ENCODE measurements at regions not wholly inside any gene's neighbourhood (a gene's known extent, or its start where the extent isn't known, plus 50 kb on each side); places are given as distances from the start of the nearest gene placed in this dataset.

- peaks cover 13% of the 10 kb centered on the region for H3K4me1 Mint-ChIP-seq (ENCODE audit: low read depth)
Observed at GRCh38 chr18:24552218-24552617, 91.8 kb downstream of the HRH4 start.

GRCh38 chr18:24553571-24554285, 93.3 kb downstream of the HRH4 start:
- H3K27ac Mint-ChIP-seq (ENCODE audit: unreplicated experiment): no peak overlapping the region
- no peaks in the 10 kb centered on the region for H3K9me3 Mint-ChIP-seq (ENCODE audit: low read depth)
- H3K4me3 Mint-ChIP-seq (ENCODE audit: unreplicated experiment): no peak overlapping the region
- H3K4me1 Mint-ChIP-seq (ENCODE audit: low read depth): peaks cover 13% of the 10 kb centered on the region
- TF ChIP-seq, protein P1, sequence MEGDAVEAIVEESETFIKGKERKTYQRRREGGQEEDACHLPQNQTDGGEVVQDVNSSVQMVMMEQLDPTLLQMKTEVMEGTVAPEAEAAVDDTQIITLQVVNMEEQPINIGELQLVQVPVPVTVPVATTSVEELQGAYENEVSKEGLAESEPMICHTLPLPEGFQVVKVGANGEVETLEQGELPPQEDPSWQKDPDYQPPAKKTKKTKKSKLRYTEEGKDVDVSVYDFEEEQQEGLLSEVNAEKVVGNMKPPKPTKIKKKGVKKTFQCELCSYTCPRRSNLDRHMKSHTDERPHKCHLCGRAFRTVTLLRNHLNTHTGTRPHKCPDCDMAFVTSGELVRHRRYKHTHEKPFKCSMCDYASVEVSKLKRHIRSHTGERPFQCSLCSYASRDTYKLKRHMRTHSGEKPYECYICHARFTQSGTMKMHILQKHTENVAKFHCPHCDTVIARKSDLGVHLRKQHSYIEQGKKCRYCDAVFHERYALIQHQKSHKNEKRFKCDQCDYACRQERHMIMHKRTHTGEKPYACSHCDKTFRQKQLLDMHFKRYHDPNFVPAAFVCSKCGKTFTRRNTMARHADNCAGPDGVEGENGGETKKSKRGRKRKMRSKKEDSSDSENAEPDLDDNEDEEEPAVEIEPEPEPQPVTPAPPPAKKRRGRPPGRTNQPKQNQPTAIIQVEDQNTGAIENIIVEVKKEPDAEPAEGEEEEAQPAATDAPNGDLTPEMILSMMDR (IDR thresholded peaks at IDR 0.05): no peak
- no peaks in the 10 kb centered on the region for H3K27me3 Mint-ChIP-seq (ENCODE audit: low read depth)
- DNase-seq (ENCODE audit: low spot score): no peak
- no peaks in the 10 kb centered on the region for H3K36me3 Mint-ChIP-seq (ENCODE audit: low read depth)

More at GRCh38 chr18:24552218-24552617, 91.8 kb downstream of the HRH4 start:
- Mint-ChIP-seq H3K27me3 (ENCODE audit: low read depth) (no peaks in the 10 kb centered on the region), H3K4me3 (ENCODE audit: unreplicated experiment) (no peak overlapping the region), H3K27ac (ENCODE audit: unreplicated experiment) (no peak overlapping the region), H3K9me3 (ENCODE audit: low read depth) (no peaks in the 10 kb centered on the region), H3K36me3 (ENCODE audit: low read depth) (no peaks in the 10 kb centered on the region)
- TF ChIP-seq, protein P1 (IDR thresholded peaks at IDR 0.05): no peak
- DNase-seq (ENCODE audit: low spot score): no peak

- Mint-ChIP-seq H3K27ac (ENCODE audit: unreplicated experiment) (no peak overlapping the region), H3K4me1 (ENCODE audit: low read depth) (peaks cover 8% of the 10 kb centered on the region), H3K36me3 (ENCODE audit: low read depth) (peaks cover 2% of the 10 kb centered on the region), H3K9me3 (ENCODE audit: low read depth) (no peaks in the 10 kb centered on the region), H3K27me3 (ENCODE audit: low read depth) (peaks cover 6% of the 10 kb centered on the region), H3K4me3 (ENCODE audit: unreplicated experiment) (no peak overlapping the region)
- DNase-seq (ENCODE audit: low spot score): no peak
- TF ChIP-seq, protein P1 (IDR thresholded peaks at IDR 0.05): no peak
Observed at GRCh38 chr18:24558403-24558802, 98.0 kb downstream of the HRH4 start.

DNA sequence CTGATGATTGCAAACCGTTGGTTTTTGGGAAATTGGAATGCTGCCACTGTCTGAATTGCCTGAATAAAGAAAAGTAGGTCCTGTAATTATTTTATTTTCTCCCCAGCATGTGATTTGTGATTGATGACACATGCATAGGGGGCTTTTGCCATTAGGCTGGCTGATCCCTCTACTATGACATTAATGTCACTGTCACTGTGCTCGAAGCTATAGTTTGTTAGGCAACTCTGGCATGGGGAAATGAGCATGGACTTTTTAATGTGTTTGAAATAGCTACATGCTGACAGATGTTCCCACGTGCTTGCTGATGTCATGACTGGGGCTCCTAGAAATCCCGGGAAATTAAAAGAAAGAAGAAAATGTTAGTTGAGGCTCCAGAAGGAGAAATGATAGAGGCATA, 99.1 kb downstream of the HRH4 start:
- peaks cover 5% of the 10 kb centered on the region for H3K4me1 Mint-ChIP-seq (ENCODE audit: low read depth)
- no peak for DNase-seq (ENCODE audit: low spot score)
- TF ChIP-seq, protein P1 (IDR thresholded peaks at IDR 0.05): no peak

DNA sequence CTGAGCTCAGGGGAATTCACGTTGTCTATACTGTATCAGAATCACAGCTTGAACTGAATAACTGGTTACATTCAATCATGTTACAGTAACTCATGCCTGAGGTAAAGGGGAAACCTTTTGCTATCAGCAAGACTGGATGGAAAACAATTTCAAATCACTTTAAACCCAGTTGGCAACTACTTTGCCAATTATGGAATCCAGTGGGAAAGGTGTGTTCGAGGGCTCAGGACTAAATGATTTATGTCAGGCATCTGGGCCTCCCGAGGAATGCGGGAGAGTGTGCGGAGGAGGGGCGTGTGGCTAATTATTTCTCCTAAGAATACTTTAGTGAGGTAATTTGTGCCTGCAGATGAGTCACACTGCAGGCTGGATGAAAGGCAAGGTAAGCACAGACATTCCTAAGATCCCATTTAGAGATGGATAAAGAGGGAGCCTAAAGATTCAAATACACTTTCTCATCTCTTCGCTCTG, 100.1 kb downstream of the HRH4 start:
- DNase-seq (ENCODE audit: low spot score): no peak
- peaks cover 5% of the 10 kb centered on the region for H3K4me1 Mint-ChIP-seq (ENCODE audit: low read depth)
- no peaks in the 10 kb centered on the region for H3K9me3 Mint-ChIP-seq (ENCODE audit: low read depth)
- peaks cover 2% of the 10 kb centered on the region for H3K36me3 Mint-ChIP-seq (ENCODE audit: low read depth)
- no peak overlapping the region for H3K4me3 Mint-ChIP-seq (ENCODE audit: unreplicated experiment)
- H3K27ac Mint-ChIP-seq (ENCODE audit: unreplicated experiment): no peak overlapping the region
- H3K27me3 Mint-ChIP-seq (ENCODE audit: low read depth): peaks cover 6% of the 10 kb centered on the region
- TF ChIP-seq, protein P1 (IDR thresholded peaks at IDR 0.05): no peak

More for the DNA sequence above, 99.1 kb downstream of the HRH4 start:
- H3K4me3 Mint-ChIP-seq (ENCODE audit: unreplicated experiment): no peak overlapping the region
- peaks cover 6% of the 10 kb centered on the region for H3K27me3 Mint-ChIP-seq (ENCODE audit: low read depth)
- H3K36me3 Mint-ChIP-seq (ENCODE audit: low read depth): peaks cover 2% of the 10 kb centered on the region
- no peaks in the 10 kb centered on the region for H3K9me3 Mint-ChIP-seq (ENCODE audit: low read depth)
- H3K27ac Mint-ChIP-seq (ENCODE audit: unreplicated experiment): no peak overlapping the region

All from chondrocyte (in vitro differentiated cells).